ENCODE measurements at regions not wholly inside any gene's neighbourhood (a gene's known extent, or its start where the extent isn't known, plus 50 kb on each side); places are given as distances from the start of the nearest gene placed in this dataset.

GRCh38 chr2:45320956-45321355 lies 290.1 kb downstream of the SRBD1 start:
- TF ChIP-seq POLR2A (IDR thresholded peaks at IDR 0.05) (no peak), CTCF (IDR thresholded peaks at IDR 0.05) (no peak)

Data from esophagus squamous epithelium (tissue), 4 donors.